Caco-2 (cell line): ENCODE measurements at regions not wholly inside any gene's neighbourhood (a gene's known extent, or its start where the extent isn't known, plus 50 kb on each side); places are given as distances from the start of the nearest gene placed in this dataset.

ENCODE experiments used
- BruUV-seq: library from RNA; stranded (reverse); fragments of 400-500 nt; replicated peaks from 2 replicates; lab custom pipeline; 2021; lab: Mats Ljungman, UMichigan
- CTCF ChIA-PET: fragments of 300-600 bp; sonication (Branson Sonifier 250); formaldehyde crosslinking; loops from one replicate; lab custom pipeline; 2022; ENCODE audit warnings: antibody characterized with exemption; lab: Charles Lee
- POLR2A ChIA-PET: fragments of 300-600 bp; sonication (Branson Sonifier 250); formaldehyde crosslinking; loops from one replicate; lab custom pipeline; 2022; ENCODE audit warnings: antibody characterized with exemption; lab: Charles Lee
- DNase-seq, 2 experiments: peaks; one replicate each; pipeline versions ENCODE4 v3.0.0 to v3.0.0-alpha.2; 2020 to 2022
- H3K27me3 ChIP-seq: replicated peaks from 2 replicates; pipeline ENCODE4 v1.6.0; 2011; ENCODE audit warnings: low read length; ENCODE audit not compliant: control insufficient read depth, insufficient read depth
- H3K36me3 ChIP-seq: 2 replicates; pipeline ENCODE4 v1.5.1; 2011; ENCODE audit warnings: low read length; ENCODE audit not compliant: control insufficient read depth, insufficient read depth
- H3K4me1 ChIP-seq: fragments of 250-450 bp; sonication (Bioruptor Pico); 2 replicates; pipeline ENCODE4 v1.5.1; 2020; ENCODE audit warnings: mild to moderate bottlenecking
- H3K4me3 ChIP-seq: 2 replicates; pipeline ENCODE4 v1.5.1; 2011; ENCODE audit warnings: low read depth, mild to moderate bottlenecking, control low read depth, low read length
- H3K9me3 ChIP-seq: fragments of 250-450 bp; sonication (Bioruptor Pico); 2 replicates; pipeline ENCODE4 v1.5.1; 2020; ENCODE audit warnings: mild to moderate bottlenecking, moderate library complexity
- H3K27ac Mint-ChIP-seq: one replicate; pipeline ENCODE4 v1.8.0; 2022; ENCODE audit warnings: mixed read lengths; ENCODE audit not compliant: unreplicated experiment
- H3K27me3 Mint-ChIP-seq: one replicate; pipeline ENCODE4 v1.8.0; 2022; ENCODE audit warnings: mixed read lengths; ENCODE audit not compliant: insufficient read depth, unreplicated experiment
- H3K36me3 Mint-ChIP-seq: one replicate; pipeline ENCODE4 v1.8.0; 2022; ENCODE audit warnings: mild to moderate bottlenecking, mixed read lengths; ENCODE audit not compliant: insufficient read depth, unreplicated experiment
- H3K4me1 Mint-ChIP-seq: one replicate; pipeline ENCODE4 v1.8.0; 2022; ENCODE audit warnings: low read depth, mixed read lengths; ENCODE audit not compliant: unreplicated experiment
- H3K4me3 Mint-ChIP-seq: one replicate; pipeline ENCODE4 v1.8.0; 2022; ENCODE audit warnings: mild to moderate bottlenecking, moderate library complexity, mixed read lengths; ENCODE audit not compliant: unreplicated experiment
- H3K9me3 Mint-ChIP-seq: one replicate; pipeline ENCODE4 v1.8.0; 2022; ENCODE audit warnings: mixed read lengths; ENCODE audit not compliant: unreplicated experiment
- intact Hi-C: fragments of 100-400 bp; cut with micrococcal nuclease; formaldehyde crosslinking; loops from one replicate; pipeline ENCODE4 v1.10.0; 2022; ENCODE audit not compliant: unreplicated experiment
- TF ChIP-seq, protein P1 (sequence below), 2 experiments: fragments of 200-600 bp in 1 of 2; IDR thresholded peaks; 1 replicate in 1 of 2; 2 replicates in 1 of 2; pipeline versions ENCODE4 v1.5.1 to v1.8.0; 2011 to 2022; ENCODE audit warnings: antibody characterized with exemption in 1 of 2, control low read depth in 1 of 2, inconsistent platforms in 1 of 2, low read depth in 1 of 2, low read length in 1 of 2, mild to moderate bottlenecking in 1 of 2, moderate library complexity in 1 of 2; ENCODE audit not compliant: insufficient read depth in 1 of 2, severe bottlenecking in 1 of 2, unreplicated experiment in 1 of 2

GRCh38 chr18:34548973-34549294 lies 161.2 kb upstream of the DTNA start:
- H3K36me3 Mint-ChIP-seq = no peaks in the 10 kb centered on the region
- H3K4me1 Mint-ChIP-seq = no peaks in the 10 kb centered on the region
- H3K4me3 Mint-ChIP-seq = no peak overlapping the region
- H3K9me3 Mint-ChIP-seq = no peaks in the 10 kb centered on the region
- Histone ChIP-seq H3K4me1 (no peaks in the 10 kb centered on the region), H3K36me3 (no peaks in the 10 kb centered on the region), H3K4me3 (no peak overlapping the region), H3K27me3 (no peaks in the 10 kb centered on the region), H3K9me3 (no peaks in the 10 kb centered on the region)
- intact Hi-C loops = loop anchor here (5.0 kb wide), 1 partner anchor 238 kb away; no protein-coding TSS in a partner anchor
- H3K27me3 Mint-ChIP-seq = no peaks in the 10 kb centered on the region
- no peak overlapping the region for H3K27ac Mint-ChIP-seq
- POLR2A ChIA-PET = no interaction called here
- TF ChIP-seq, protein P1, sequence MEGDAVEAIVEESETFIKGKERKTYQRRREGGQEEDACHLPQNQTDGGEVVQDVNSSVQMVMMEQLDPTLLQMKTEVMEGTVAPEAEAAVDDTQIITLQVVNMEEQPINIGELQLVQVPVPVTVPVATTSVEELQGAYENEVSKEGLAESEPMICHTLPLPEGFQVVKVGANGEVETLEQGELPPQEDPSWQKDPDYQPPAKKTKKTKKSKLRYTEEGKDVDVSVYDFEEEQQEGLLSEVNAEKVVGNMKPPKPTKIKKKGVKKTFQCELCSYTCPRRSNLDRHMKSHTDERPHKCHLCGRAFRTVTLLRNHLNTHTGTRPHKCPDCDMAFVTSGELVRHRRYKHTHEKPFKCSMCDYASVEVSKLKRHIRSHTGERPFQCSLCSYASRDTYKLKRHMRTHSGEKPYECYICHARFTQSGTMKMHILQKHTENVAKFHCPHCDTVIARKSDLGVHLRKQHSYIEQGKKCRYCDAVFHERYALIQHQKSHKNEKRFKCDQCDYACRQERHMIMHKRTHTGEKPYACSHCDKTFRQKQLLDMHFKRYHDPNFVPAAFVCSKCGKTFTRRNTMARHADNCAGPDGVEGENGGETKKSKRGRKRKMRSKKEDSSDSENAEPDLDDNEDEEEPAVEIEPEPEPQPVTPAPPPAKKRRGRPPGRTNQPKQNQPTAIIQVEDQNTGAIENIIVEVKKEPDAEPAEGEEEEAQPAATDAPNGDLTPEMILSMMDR (IDR thresholded peaks at IDR 0.05; ENCODE audit: insufficient read depth in 1 of 2, low read depth in 1 of 2, low read length in 1 of 2, severe bottlenecking in 1 of 2, unreplicated experiment in 1 of 2) = no peak
- no TSS peak for BruUV-seq
- CTCF ChIA-PET = no interaction called here
- no peak for DNase-seq

DNA sequence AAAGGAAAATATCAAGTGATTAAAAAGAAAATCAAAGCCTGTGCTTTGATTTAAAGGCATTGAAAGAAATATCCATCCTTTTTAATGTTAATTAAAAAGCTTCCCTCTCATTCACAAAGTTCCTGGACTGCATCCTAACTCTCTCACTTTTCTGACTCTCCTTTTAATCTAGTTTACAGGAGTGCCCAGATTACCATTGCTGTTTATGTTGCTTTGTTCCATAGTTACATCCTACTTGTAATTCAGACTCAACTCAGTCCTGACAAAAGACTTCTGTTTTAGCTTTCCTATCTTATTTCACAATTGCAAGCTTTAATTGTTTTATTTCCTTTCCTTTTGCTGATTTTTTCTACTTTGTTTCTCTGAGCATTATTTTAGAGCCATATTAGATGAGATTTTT lies 160.7 kb upstream of the DTNA start:
- Mint-ChIP-seq H3K4me3 (no peak overlapping the region), H3K4me1 (no peaks in the 10 kb centered on the region), H3K27me3 (no peaks in the 10 kb centered on the region), H3K36me3 (no peaks in the 10 kb centered on the region), H3K27ac (no peak overlapping the region), H3K9me3 (no peaks in the 10 kb centered on the region)
- no peaks in the 10 kb centered on the region for H3K4me1 ChIP-seq
- no peak for DNase-seq
- intact Hi-C loops = loop anchor here (5.0 kb wide), 1 partner anchor 238 kb away; no protein-coding TSS in a partner anchor
- POLR2A ChIA-PET = no interaction called here
- CTCF ChIA-PET = no interaction called here
- H3K27me3 ChIP-seq = no peaks in the 10 kb centered on the region
- no peaks in the 10 kb centered on the region for H3K36me3 ChIP-seq
- TF ChIP-seq, protein P1 (IDR thresholded peaks at IDR 0.05; ENCODE audit: insufficient read depth in 1 of 2, low read depth in 1 of 2, low read length in 1 of 2, severe bottlenecking in 1 of 2, unreplicated experiment in 1 of 2) = no peak
- H3K4me3 ChIP-seq = no peak overlapping the region
- no peaks in the 10 kb centered on the region for H3K9me3 ChIP-seq
- BruUV-seq = no TSS peak

DNA sequence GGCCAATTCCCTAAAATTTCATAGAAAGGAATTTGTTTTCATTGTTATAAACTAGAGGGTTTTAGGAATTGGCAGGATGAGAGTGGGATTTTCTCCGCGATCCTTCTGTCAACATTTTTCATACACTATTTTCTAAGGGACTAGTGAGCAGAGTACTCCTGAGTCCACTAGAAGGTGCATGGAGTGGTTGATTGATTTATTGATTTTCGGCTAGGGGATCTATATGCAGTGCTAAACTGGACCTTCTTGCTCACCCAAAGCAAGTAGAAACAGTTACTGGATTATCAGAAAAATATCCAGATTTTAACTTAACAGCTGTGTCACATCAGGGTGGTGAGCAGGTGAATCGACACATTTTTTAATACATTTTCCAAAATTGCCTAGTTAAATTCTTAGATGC lies 159.9 kb upstream of the DTNA start:
- H3K27me3 Mint-ChIP-seq = no peaks in the 10 kb centered on the region
- H3K27me3 ChIP-seq = no peaks in the 10 kb centered on the region
- intact Hi-C loops = no loop called here
- no peaks in the 10 kb centered on the region for H3K9me3 ChIP-seq
- H3K4me3 Mint-ChIP-seq = no peak overlapping the region
- BruUV-seq = no TSS peak
- no peaks in the 10 kb centered on the region for H3K4me1 Mint-ChIP-seq
- no peak overlapping the region for H3K27ac Mint-ChIP-seq
- TF ChIP-seq, protein P1 (IDR thresholded peaks at IDR 0.05; ENCODE audit: insufficient read depth in 1 of 2, low read depth in 1 of 2, low read length in 1 of 2, severe bottlenecking in 1 of 2, unreplicated experiment in 1 of 2) = no peak
- ChIA-PET CTCF (no interaction called here), POLR2A (no interaction called here)
- no peak overlapping the region for H3K4me3 ChIP-seq
- H3K9me3 Mint-ChIP-seq = no peaks in the 10 kb centered on the region
- no peaks in the 10 kb centered on the region for H3K36me3 Mint-ChIP-seq
- no peak for DNase-seq
- H3K4me1 ChIP-seq = no peaks in the 10 kb centered on the region
- H3K36me3 ChIP-seq = no peaks in the 10 kb centered on the region
